CD14-positive monocyte (primary cell): ENCODE measurements at regions not wholly inside any gene's neighbourhood (a gene's known extent, or its start where the extent isn't known, plus 50 kb on each side); places are given as distances from the start of the nearest gene placed in this dataset.

Source experiments
- DNase-seq, 3 donors: peaks; one replicate each; pipeline ENCODE4 v3.0.0-alpha.2; 2011 to 2022
- H2AFZ ChIP-seq: 2 replicates; pipeline ENCODE4 v1.6.0; 2012; ENCODE audit warnings: mild to moderate bottlenecking, low read depth, low read length, inconsistent platforms; ENCODE audit not compliant: insufficient read depth, poor library complexity, severe bottlenecking
- H3K27ac ChIP-seq, 2 donors: 1 replicate in 1 of 2; 2 replicates in 1 of 2; pipeline ENCODE4 v1.5.1; 2012 to 2013; ENCODE audit warnings: low read length in 2 of 2, control low read depth in 1 of 2, inconsistent platforms in 1 of 2, low read depth in 1 of 2, mild to moderate bottlenecking in 1 of 2
- H3K27me3 ChIP-seq, 2 donors: one replicate each; pipeline versions ENCODE4 v1.6.0 to v1.6.1; 2011 to 2013; ENCODE audit warnings: low read length in 2 of 2; ENCODE audit not compliant: control insufficient read depth in 2 of 2, insufficient read depth in 2 of 2
- H3K36me3 ChIP-seq, 2 donors: replicated peaks in 1 of 2; 1 replicate in 1 of 2; 2 replicates in 1 of 2; pipeline versions ENCODE4 v1.5.1 to v1.6.1; 2012 to 2013; ENCODE audit warnings: low read length in 2 of 2, control low read depth in 1 of 2, inconsistent platforms in 1 of 2, mild to moderate bottlenecking in 1 of 2; ENCODE audit not compliant: insufficient read depth in 2 of 2, control insufficient read depth in 1 of 2
- H3K4me1 ChIP-seq, 2 donors: 1 replicate in 1 of 2; 2 replicates in 1 of 2; pipeline versions ENCODE4 v1.5.1 to v1.6.1; 2012 to 2013; ENCODE audit warnings: low read length in 2 of 2, control low read depth in 1 of 2, inconsistent platforms in 1 of 2, mild to moderate bottlenecking in 1 of 2, moderate library complexity in 1 of 2; ENCODE audit not compliant: insufficient read depth in 2 of 2, control insufficient read depth in 1 of 2
- H3K4me2 ChIP-seq: replicated peaks from 2 replicates; pipeline ENCODE3; 2012; ENCODE audit warnings: low read length, moderate library complexity, mild to moderate bottlenecking; ENCODE audit not compliant: poor library complexity, severe bottlenecking; ENCODE audit errors: extremely low read depth
- H3K4me3 ChIP-seq, 3 experiments: fragments of 200-600 bp in 1 of 3; sonication (generic) in 1 of 3; replicated peaks in 1 of 3; 1 replicate in 2 of 3; 2 replicates in 1 of 3; pipeline ENCODE4 v1.5.1; 2011 to 2013; ENCODE audit warnings: low read length in 3 of 3, mild to moderate bottlenecking in 3 of 3, control low read depth in 2 of 3, low read depth in 2 of 3, inconsistent platforms in 1 of 3, moderate library complexity in 1 of 3
- H3K79me2 ChIP-seq: 2 replicates; pipeline ENCODE4 v1.6.0; 2012; ENCODE audit warnings: mild to moderate bottlenecking, control low read depth, inconsistent platforms, low read length, moderate library complexity; ENCODE audit not compliant: insufficient read depth
- H3K9ac ChIP-seq: 2 replicates; pipeline ENCODE4 v1.6.0; 2017; ENCODE audit warnings: low read length, mild to moderate bottlenecking; ENCODE audit not compliant: insufficient read depth, poor library complexity, severe bottlenecking
- H3K9me3 ChIP-seq, 2 donors: replicated peaks in 1 of 2; 1 replicate in 1 of 2; 2 replicates in 1 of 2; pipeline versions ENCODE4 v1.5.1 to v1.6.1; 2012 to 2013; ENCODE audit warnings: low read length in 2 of 2, control low read depth in 1 of 2; ENCODE audit not compliant: control insufficient read depth in 1 of 2, insufficient read depth in 1 of 2
- H4K20me1 ChIP-seq: 2 replicates; pipeline ENCODE4 v1.6.0; 2012; ENCODE audit warnings: mild to moderate bottlenecking, low read length, control low read depth, moderate library complexity; ENCODE audit not compliant: insufficient read depth
- H3K27ac Mint-ChIP-seq, 7 donors: one replicate each; pipeline ENCODE4 v1.8.0; 2020; ENCODE audit warnings: mild to moderate bottlenecking in 7 of 7, mixed read lengths in 7 of 7, moderate library complexity in 6 of 7, inconsistent platforms in 2 of 7
- H3K27me3 Mint-ChIP-seq, 3 donors: one replicate each; pipeline ENCODE4 v1.8.0; 2021 to 2022; ENCODE audit warnings: low read depth in 3 of 3, mild to moderate bottlenecking in 3 of 3, mixed read lengths in 3 of 3, moderate library complexity in 3 of 3, inconsistent platforms in 1 of 3
- H3K36me3 Mint-ChIP-seq, 2 donors: one replicate each; pipeline ENCODE4 v1.8.0; 2020; ENCODE audit warnings: mixed read lengths in 2 of 2, inconsistent platforms in 1 of 2, mild to moderate bottlenecking in 1 of 2
- H3K4me1 Mint-ChIP-seq: one replicate; pipeline ENCODE4 v1.8.0; 2020; ENCODE audit warnings: mild to moderate bottlenecking, mixed read lengths
- H3K4me3 Mint-ChIP-seq, 2 donors: one replicate each; pipeline ENCODE4 v1.8.0; 2020; ENCODE audit warnings: mild to moderate bottlenecking in 2 of 2, mixed read lengths in 2 of 2, moderate library complexity in 1 of 2
- H3K9me3 Mint-ChIP-seq, 7 donors: one replicate each; pipeline ENCODE4 v1.8.0; 2020 to 2022; ENCODE audit warnings: mixed read lengths in 7 of 7, mild to moderate bottlenecking in 6 of 7, moderate library complexity in 6 of 7, inconsistent platforms in 2 of 7
- CTCF ChIP-seq: fragments of 200-600 bp; IDR thresholded peaks from one replicate; pipeline ENCODE4 v1.8.0; 2022; ENCODE audit warnings: antibody characterized with exemption, mild to moderate bottlenecking
- WGBS: methylation state at CpG from one replicate; pipeline ENCODE4 v1.1.5; 2013; ENCODE audit warnings: missing lambda C conversion rate; ENCODE audit not compliant: insufficient coverage; 5-methylcytosine and 5-hydroxymethylcytosine counted together
- intact Hi-C, 2 donors: fragments of 100-400 bp; cut with micrococcal nuclease; formaldehyde crosslinking; loops; one replicate each; pipeline versions ENCODE4 v1.15.0 to v1.15.1; 2023

GRCh38 chr22:42327462-42328129 is 57.1 kb upstream of the TCF20 start:
- Histone ChIP-seq H3K9me3 (peaks cover 0 to 3% of the 10 kb centered on the region in 2 donors), H4K20me1 (no peaks in the 10 kb centered on the region), H3K36me3 (no peaks in the 10 kb centered on the region), H3K4me1 (no peaks in the 10 kb centered on the region), H3K79me2 (no peaks in the 10 kb centered on the region), H2AFZ (no peak overlapping the region), H3K27ac (no peak overlapping the region), H3K4me3 (no peak overlapping the region), H3K27me3 (no peaks in the 10 kb centered on the region), H3K4me2 (no peak overlapping the region), H3K9ac (no peak overlapping the region)
- peaks cover 0 to 2% (median 0%) of the 10 kb centered on the region in 7 donors for H3K9me3 Mint-ChIP-seq
- TF ChIP-seq CTCF: no peak
- no peak overlapping the region for H3K27ac Mint-ChIP-seq
- H3K4me3 Mint-ChIP-seq: no peak overlapping the region
- 69% methylated on average over 6 of the region's 11 CpGs for WGBS
- peaks cover 5% of the 10 kb centered on the region for H3K4me1 Mint-ChIP-seq
- no peak for DNase-seq
- peaks cover 4 to 36% (median 16%) of the 10 kb centered on the region in 3 donors for H3K27me3 Mint-ChIP-seq
- intact Hi-C loops: no loop called here
- no peaks in the 10 kb centered on the region for H3K36me3 Mint-ChIP-seq

- Histone ChIP-seq H3K4me1 (no peaks in the 10 kb centered on the region), H3K27ac (no peak overlapping the region), H3K36me3 (no peaks in the 10 kb centered on the region), H2AFZ (no peak overlapping the region), H3K9me3 (peaks cover 0 to 3% of the 10 kb centered on the region in 2 donors), H3K79me2 (no peaks in the 10 kb centered on the region), H3K4me2 (no peak overlapping the region), H4K20me1 (no peaks in the 10 kb centered on the region), H3K27me3 (no peaks in the 10 kb centered on the region), H3K4me3 (no peak overlapping the region), H3K9ac (no peak overlapping the region)
- peaks cover 5% of the 10 kb centered on the region for H3K4me1 Mint-ChIP-seq
- H3K9me3 Mint-ChIP-seq: peaks cover 0 to 2% (median 0%) of the 10 kb centered on the region in 7 donors
- intact Hi-C loops: no loop called here
- 61% methylated on average over 8 of the region's 13 CpGs for WGBS
- H3K4me3 Mint-ChIP-seq: no peak overlapping the region
- H3K36me3 Mint-ChIP-seq: no peaks in the 10 kb centered on the region
- no peak for TF ChIP-seq CTCF
- H3K27ac Mint-ChIP-seq: peak overlapping the region in 1 of 7 donors; percentile 37
- no peak for DNase-seq
- H3K27me3 Mint-ChIP-seq: peaks cover 2 to 32% (median 14%) of the 10 kb centered on the region in 3 donors
These were observed 56.3 kb upstream of the TCF20 start for GRCh38 chr22:42326801-42327200.
